ENCODE measurements at regions not wholly inside any gene's neighbourhood (a gene's known extent, or its start where the extent isn't known, plus 50 kb on each side); places are given as distances from the start of the nearest gene placed in this dataset.

GRCh38 chr1:37258068-37258467 lies 216.3 kb upstream of the ZC3H12A start:
- no peak overlapping the region for H3K4me3 ChIP-seq (ENCODE audit: low read depth in 2 of 2, low read length in 2 of 2)
- POLR2A ChIA-PET = no interaction called here
- H3K9me3 ChIP-seq (ENCODE audit: control insufficient read depth, insufficient read depth, low read depth, low read length) = no peaks in the 10 kb centered on the region
- H3K4me1 ChIP-seq (ENCODE audit: control insufficient read depth, insufficient read depth, low read length) = no peaks in the 10 kb centered on the region
- no peak for DNase-seq (ENCODE audit: low read depth, low spot score)
- H3K36me3 ChIP-seq (ENCODE audit: control insufficient read depth, insufficient read depth, low read length) = no peaks in the 10 kb centered on the region
- intact Hi-C loops (cut with micrococcal nuclease; ENCODE audit: unreplicated experiment) (no loop called here), in situ Hi-C loops (cut with HindIII; ENCODE audit: low pct_unique_long_range_greater_than_20kb, low sequenced_read_pairs) (no loop called here)
- no TSS peak for BruUV-seq (replicated peaks)
- CTCF ChIA-PET = no interaction called here
- no peak overlapping the region for H3K27ac ChIP-seq (ENCODE audit: low read length)
- H3K27me3 ChIP-seq (ENCODE audit: control insufficient read depth, insufficient read depth, low read length) = peaks cover 30% of the 10 kb centered on the region
- no peak for ATAC-seq
- TF ChIP-seq TCF7L2 (IDR thresholded peaks at IDR 0.05; ENCODE audit: low read depth, low read length) = no peak
- no peak for TF ChIP-seq SIN3A (IDR thresholded peaks at IDR 0.05; ENCODE audit: borderline replicate concordance, insufficient read depth, low read depth, low read length)
- TF ChIP-seq POLR2AphosphoS5 (IDR thresholded peaks at IDR 0.05; ENCODE audit: low read depth, low read length) = no peak
- TF ChIP-seq CTCF (IDR thresholded peaks at IDR 0.05) = no peak
- TF ChIP-seq REST (IDR thresholded peaks at IDR 0.05; ENCODE audit: insufficient read depth in 1 of 2, low read depth in 2 of 2, low read length in 1 of 2) = no peak

GRCh38 chr1:37259019-37259418 lies 215.4 kb upstream of the ZC3H12A start:
- Histone ChIP-seq H3K36me3 (ENCODE audit: control insufficient read depth, insufficient read depth, low read length) (no peaks in the 10 kb centered on the region), H3K4me3 (ENCODE audit: low read depth in 2 of 2, low read length in 2 of 2) (no peak overlapping the region), H3K4me1 (ENCODE audit: control insufficient read depth, insufficient read depth, low read length) (no peaks in the 10 kb centered on the region), H3K27ac (ENCODE audit: low read length) (no peak overlapping the region), H3K27me3 (ENCODE audit: control insufficient read depth, insufficient read depth, low read length) (peaks cover 29% of the 10 kb centered on the region), H3K9me3 (ENCODE audit: control insufficient read depth, insufficient read depth, low read depth, low read length) (no peaks in the 10 kb centered on the region)
- intact Hi-C loops (cut with micrococcal nuclease; ENCODE audit: unreplicated experiment) = no loop called here
- no TSS peak for BruUV-seq (replicated peaks)
- ATAC-seq (no peak), DNase-seq (ENCODE audit: low read depth, low spot score) (no peak)
- in situ Hi-C loops (cut with HindIII; ENCODE audit: low pct_unique_long_range_greater_than_20kb, low sequenced_read_pairs) = no loop called here
- CTCF ChIA-PET = no interaction called here
- no peak for TF ChIP-seq POLR2AphosphoS5 (IDR thresholded peaks at IDR 0.05; ENCODE audit: low read depth, low read length)
- no peak for TF ChIP-seq SIN3A (IDR thresholded peaks at IDR 0.05; ENCODE audit: borderline replicate concordance, insufficient read depth, low read depth, low read length)
- TF ChIP-seq TCF7L2 (IDR thresholded peaks at IDR 0.05; ENCODE audit: low read depth, low read length) = no peak
- no peak for TF ChIP-seq REST (IDR thresholded peaks at IDR 0.05; ENCODE audit: insufficient read depth in 1 of 2, low read depth in 2 of 2, low read length in 1 of 2)
- no peak for TF ChIP-seq CTCF (IDR thresholded peaks at IDR 0.05)
- POLR2A ChIA-PET = no interaction called here
